ENCODE measurements at regions not wholly inside any gene's neighbourhood (a gene's known extent, or its start where the extent isn't known, plus 50 kb on each side); places are given as distances from the start of the nearest gene placed in this dataset.

DNA sequence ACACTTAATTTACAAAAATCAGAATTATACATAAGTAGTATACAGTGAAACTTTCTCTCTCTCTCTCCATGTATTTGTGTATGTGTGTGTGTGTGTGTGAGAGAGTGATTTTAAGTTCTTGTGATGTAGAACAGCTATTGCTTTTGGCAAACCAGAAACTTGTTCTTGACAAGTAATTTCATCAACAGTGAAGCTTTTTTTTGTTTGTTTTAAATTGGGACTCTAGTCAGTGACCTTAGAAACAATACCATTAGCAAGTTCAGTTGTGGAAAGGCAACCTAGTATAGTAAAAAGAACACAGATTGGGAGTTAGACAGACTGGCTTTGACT lies 319.1 kb downstream of the PTEN start:
- TF ChIP-seq, protein P1, sequence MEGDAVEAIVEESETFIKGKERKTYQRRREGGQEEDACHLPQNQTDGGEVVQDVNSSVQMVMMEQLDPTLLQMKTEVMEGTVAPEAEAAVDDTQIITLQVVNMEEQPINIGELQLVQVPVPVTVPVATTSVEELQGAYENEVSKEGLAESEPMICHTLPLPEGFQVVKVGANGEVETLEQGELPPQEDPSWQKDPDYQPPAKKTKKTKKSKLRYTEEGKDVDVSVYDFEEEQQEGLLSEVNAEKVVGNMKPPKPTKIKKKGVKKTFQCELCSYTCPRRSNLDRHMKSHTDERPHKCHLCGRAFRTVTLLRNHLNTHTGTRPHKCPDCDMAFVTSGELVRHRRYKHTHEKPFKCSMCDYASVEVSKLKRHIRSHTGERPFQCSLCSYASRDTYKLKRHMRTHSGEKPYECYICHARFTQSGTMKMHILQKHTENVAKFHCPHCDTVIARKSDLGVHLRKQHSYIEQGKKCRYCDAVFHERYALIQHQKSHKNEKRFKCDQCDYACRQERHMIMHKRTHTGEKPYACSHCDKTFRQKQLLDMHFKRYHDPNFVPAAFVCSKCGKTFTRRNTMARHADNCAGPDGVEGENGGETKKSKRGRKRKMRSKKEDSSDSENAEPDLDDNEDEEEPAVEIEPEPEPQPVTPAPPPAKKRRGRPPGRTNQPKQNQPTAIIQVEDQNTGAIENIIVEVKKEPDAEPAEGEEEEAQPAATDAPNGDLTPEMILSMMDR (IDR thresholded peaks at IDR 0.05): no peak
- TF ChIP-seq CREB1 (CRISPR knock-in tag; IDR thresholded peaks at IDR 0.05) (no peak), ZNF121 (CRISPR knock-in tag; IDR thresholded peaks at IDR 0.05) (no peak), ZNF416 (CRISPR knock-in tag; IDR thresholded peaks at IDR 0.05) (no peak), JUN (CRISPR knock-in tag; IDR thresholded peaks at IDR 0.05) (no peak), ZNF232 (CRISPR knock-in tag; IDR thresholded peaks at IDR 0.05) (no peak)
- TF ChIP-seq, protein P2, sequence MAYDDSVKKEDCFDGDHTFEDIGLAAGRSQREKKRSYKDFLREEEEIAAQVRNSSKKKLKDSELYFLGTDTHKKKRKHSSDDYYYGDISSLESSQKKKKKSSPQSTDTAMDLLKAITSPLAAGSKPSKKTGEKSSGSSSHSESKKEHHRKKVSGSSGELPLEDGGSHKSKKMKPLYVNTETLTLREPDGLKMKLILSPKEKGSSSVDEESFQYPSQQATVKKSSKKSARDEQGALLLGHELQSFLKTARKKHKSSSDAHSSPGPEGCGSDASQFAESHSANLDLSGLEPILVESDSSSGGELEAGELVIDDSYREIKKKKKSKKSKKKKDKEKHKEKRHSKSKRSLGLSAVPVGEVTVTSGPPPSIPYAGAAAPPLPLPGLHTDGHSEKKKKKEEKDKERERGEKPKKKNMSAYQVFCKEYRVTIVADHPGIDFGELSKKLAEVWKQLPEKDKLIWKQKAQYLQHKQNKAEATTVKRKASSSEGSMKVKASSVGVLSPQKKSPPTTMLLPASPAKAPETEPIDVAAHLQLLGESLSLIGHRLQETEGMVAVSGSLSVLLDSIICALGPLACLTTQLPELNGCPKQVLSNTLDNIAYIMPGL (CRISPR knock-in tag; IDR thresholded peaks at IDR 0.05): no peak
- TF ChIP-seq, protein P3, sequence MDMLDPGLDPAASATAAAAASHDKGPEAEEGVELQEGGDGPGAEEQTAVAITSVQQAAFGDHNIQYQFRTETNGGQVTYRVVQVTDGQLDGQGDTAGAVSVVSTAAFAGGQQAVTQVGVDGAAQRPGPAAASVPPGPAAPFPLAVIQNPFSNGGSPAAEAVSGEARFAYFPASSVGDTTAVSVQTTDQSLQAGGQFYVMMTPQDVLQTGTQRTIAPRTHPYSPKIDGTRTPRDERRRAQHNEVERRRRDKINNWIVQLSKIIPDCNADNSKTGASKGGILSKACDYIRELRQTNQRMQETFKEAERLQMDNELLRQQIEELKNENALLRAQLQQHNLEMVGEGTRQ (CRISPR knock-in tag; IDR thresholded peaks at IDR 0.05): no peak
- TF ChIP-seq, protein P4, sequence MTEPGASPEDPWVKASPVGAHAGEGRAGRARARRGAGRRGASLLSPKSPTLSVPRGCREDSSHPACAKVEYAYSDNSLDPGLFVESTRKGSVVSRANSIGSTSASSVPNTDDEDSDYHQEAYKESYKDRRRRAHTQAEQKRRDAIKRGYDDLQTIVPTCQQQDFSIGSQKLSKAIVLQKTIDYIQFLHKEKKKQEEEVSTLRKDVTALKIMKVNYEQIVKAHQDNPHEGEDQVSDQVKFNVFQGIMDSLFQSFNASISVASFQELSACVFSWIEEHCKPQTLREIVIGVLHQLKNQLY (CRISPR knock-in tag; IDR thresholded peaks at IDR 0.05): no peak
- TF ChIP-seq, protein P5, sequence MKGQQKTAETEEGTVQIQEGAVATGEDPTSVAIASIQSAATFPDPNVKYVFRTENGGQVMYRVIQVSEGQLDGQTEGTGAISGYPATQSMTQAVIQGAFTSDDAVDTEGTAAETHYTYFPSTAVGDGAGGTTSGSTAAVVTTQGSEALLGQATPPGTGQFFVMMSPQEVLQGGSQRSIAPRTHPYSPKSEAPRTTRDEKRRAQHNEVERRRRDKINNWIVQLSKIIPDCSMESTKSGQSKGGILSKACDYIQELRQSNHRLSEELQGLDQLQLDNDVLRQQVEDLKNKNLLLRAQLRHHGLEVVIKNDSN (CRISPR knock-in tag; IDR thresholded peaks at IDR 0.05): no peak
- TF ChIP-seq, protein P6, sequence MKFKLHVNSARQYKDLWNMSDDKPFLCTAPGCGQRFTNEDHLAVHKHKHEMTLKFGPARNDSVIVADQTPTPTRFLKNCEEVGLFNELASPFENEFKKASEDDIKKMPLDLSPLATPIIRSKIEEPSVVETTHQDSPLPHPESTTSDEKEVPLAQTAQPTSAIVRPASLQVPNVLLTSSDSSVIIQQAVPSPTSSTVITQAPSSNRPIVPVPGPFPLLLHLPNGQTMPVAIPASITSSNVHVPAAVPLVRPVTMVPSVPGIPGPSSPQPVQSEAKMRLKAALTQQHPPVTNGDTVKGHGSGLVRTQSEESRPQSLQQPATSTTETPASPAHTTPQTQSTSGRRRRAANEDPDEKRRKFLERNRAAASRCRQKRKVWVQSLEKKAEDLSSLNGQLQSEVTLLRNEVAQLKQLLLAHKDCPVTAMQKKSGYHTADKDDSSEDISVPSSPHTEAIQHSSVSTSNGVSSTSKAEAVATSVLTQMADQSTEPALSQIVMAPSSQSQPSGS (CRISPR knock-in tag; IDR thresholded peaks at IDR 0.05; ENCODE audit: borderline replicate concordance, low read depth): no peak
- TF ChIP-seq, protein P7, sequence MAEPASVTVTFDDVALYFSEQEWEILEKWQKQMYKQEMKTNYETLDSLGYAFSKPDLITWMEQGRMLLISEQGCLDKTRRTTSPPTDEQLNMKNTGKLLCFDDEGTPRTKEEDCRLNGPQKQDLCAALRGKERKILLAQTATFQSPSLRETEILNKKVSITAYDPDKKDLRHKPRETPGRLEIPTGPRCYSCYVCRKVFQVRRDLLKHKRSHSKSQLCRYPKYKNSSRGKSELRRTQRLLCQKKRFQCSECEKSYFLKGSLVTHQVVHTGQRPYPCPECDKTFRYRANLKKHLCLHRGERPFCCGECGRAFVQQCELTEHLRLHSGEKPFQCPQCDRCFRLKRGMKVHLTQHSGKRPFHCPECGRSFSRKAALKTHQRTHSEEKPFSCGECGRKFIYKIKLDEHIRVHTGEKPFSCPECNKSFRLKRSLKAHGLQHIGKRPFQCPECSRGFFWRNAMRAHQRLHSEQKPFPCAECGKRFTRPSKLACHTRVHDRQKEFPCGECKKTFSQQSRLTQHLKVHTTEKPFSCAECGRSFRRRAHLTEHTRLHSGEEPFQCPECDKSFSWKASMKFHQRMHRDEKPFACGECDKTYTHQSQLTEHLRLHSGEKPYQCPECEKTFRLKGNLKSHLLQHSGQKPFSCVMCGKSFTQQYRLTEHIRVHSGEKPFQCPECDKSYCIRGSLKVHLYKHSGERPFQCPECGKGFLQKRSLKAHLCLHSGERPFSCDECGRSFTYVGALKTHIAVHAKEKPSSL (CRISPR knock-in tag; conservative IDR thresholded peaks at IDR 0.05): no peak
